ENCODE measurements at regions not wholly inside any gene's neighbourhood (a gene's known extent, or its start where the extent isn't known, plus 50 kb on each side); places are given as distances from the start of the nearest gene placed in this dataset.

DNA sequence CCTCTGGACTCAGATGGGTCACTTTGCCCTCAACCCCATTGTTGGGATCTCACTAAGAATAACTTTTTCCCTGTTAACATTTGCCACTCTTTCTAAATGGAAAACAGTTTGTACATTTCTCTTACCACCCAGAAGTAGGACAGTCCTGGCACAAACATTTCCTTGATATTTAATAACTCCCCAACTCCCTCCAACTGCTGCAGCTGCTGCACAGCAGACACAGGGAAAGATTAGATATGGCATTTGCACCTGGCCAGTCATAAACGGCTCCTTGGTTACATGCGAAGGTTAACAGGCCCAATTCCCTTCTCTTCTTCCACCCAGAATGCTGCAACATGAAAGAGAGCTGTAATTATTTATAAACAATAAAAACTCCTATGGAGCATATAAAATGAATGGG, 55.9 kb upstream of the SOX4 start:
- Histone ChIP-seq H3K27ac (no peak overlapping the region), H3K36me3 (no peaks in the 10 kb centered on the region), H3K4me2 (no peak overlapping the region), H3K9me3 (no peaks in the 10 kb centered on the region), H3K27me3 (no peaks in the 10 kb centered on the region), H4K20me1 (no peaks in the 10 kb centered on the region), H3K4me1 (no peaks in the 10 kb centered on the region), H3K4me3 (no peak overlapping the region), H3K9ac (no peak overlapping the region)
- TF ChIP-seq Cebpa-rat (IDR thresholded peaks at IDR 0.05), result no peak

DNA sequence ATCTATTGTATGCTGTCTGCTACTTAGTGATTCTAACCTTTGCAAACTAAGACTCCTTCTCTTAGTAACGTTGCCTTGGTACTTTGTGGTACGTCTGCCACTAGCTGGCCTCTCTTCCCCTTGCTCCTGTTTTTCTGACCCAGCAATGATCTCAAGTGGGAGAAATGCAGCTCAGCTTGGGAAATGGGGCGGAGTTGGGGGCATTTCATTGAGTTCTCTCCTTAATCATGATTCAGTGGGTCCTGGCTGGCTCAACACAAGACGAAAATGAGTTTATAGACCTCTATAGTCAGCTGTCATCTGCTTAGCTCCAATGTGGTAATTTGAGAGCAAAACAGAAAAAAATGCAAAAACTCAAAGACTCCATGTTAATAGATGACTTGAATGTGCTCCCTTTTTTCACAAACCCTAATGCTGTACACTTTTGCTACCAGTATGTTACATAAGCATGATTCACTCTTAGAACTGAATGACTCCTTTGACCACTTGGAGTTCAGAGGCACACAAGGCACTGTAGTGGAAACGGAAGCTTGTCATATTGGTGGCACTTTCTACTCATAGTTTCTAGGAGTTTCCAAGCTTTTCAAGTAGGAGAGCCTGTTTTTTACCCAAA, 55.3 kb upstream of the SOX4 start:
- Histone ChIP-seq H3K4me3 (no peak overlapping the region), H3K27me3 (no peaks in the 10 kb centered on the region), H3K4me1 (no peaks in the 10 kb centered on the region), H3K4me2 (no peak overlapping the region), H3K9ac (no peak overlapping the region), H3K9me3 (no peaks in the 10 kb centered on the region), H3K27ac (no peak overlapping the region), H3K36me3 (no peaks in the 10 kb centered on the region), H4K20me1 (no peaks in the 10 kb centered on the region)
- no peak for TF ChIP-seq Cebpa-rat (IDR thresholded peaks at IDR 0.05)

- no peaks in the 10 kb centered on the region for H4K20me1 ChIP-seq
- no peak overlapping the region for H3K9ac ChIP-seq
- no peaks in the 10 kb centered on the region for H3K27me3 ChIP-seq
- peaks cover 7% of the 10 kb centered on the region; the same call in 1 of the 2 replicates for H3K9me3 ChIP-seq
- H3K4me3 ChIP-seq, result no peak overlapping the region
- H3K27ac ChIP-seq, result no peak overlapping the region
- H3K4me2 ChIP-seq, result no peak overlapping the region
- no peaks in the 10 kb centered on the region for H3K4me1 ChIP-seq
- TF ChIP-seq Cebpa-rat (IDR thresholded peaks at IDR 0.05), result no peak
- no peaks in the 10 kb centered on the region for H3K36me3 ChIP-seq
Observed at GRCh38 chr6:21539621-21540100, 53.9 kb upstream of the SOX4 start.
